Activated B cell treated with CpG ODN at 0.5 μM for 24 hours (primary cell): ENCODE measurements at regions not wholly inside any gene's neighbourhood (a gene's known extent, or its start where the extent isn't known, plus 50 kb on each side); places are given as distances from the start of the nearest gene placed in this dataset.
A peak's percentile ranks its signal among the peaks of the same experiment; 100 is the strongest.

ENCODE experiments used
- ATAC-seq: fragments of 200-7000 bp; cut with Tn5 transposase; one replicate; pipeline ENCODE4 v1.10.0; 2021; ENCODE audit warnings: low read depth, mild to moderate bottlenecking, moderate library complexity
- CTCF ChIA-PET: fragments of 350-600 bp; sonication (Branson Sonifier 250); formaldehyde crosslinking; loops from one replicate; lab custom pipeline; 2021; ENCODE audit warnings: antibody characterized with exemption; lab: Charles Lee
- POLR2A ChIA-PET: fragments of 350-600 bp; sonication (Branson Sonifier 250); formaldehyde crosslinking; loops from one replicate; lab custom pipeline; 2021; ENCODE audit warnings: antibody characterized with exemption; lab: Charles Lee
- DNase-seq: peaks from one replicate; pipeline ENCODE4 v3.0.0; 2022
- H3K27ac Mint-ChIP-seq: one replicate; pipeline ENCODE4 v1.8.0; 2020; ENCODE audit warnings: mixed read lengths
- H3K27me3 Mint-ChIP-seq: one replicate; pipeline ENCODE4 v1.8.0; 2021; ENCODE audit warnings: mixed read lengths
- H3K36me3 Mint-ChIP-seq: one replicate; pipeline ENCODE4 v1.8.0; 2021; ENCODE audit warnings: low read depth, mixed read lengths
- H3K4me1 Mint-ChIP-seq: one replicate; pipeline ENCODE4 v1.8.0; 2021; ENCODE audit warnings: mixed read lengths
- H3K4me3 Mint-ChIP-seq: one replicate; pipeline ENCODE4 v1.8.0; 2020; ENCODE audit warnings: mild to moderate bottlenecking, mixed read lengths
- H3K9me3 Mint-ChIP-seq: one replicate; pipeline ENCODE4 v1.8.0; 2020; ENCODE audit warnings: mixed read lengths
- CTCF ChIP-seq: fragments of 200-600 bp; IDR thresholded peaks from one replicate; pipeline ENCODE4 v1.8.0; 2022; ENCODE audit warnings: antibody characterized with exemption, mild to moderate bottlenecking
- intact Hi-C: fragments of 100-400 bp; cut with micrococcal nuclease; formaldehyde crosslinking; loops from one replicate; pipeline ENCODE4 v1.15.1; 2024

DNA sequence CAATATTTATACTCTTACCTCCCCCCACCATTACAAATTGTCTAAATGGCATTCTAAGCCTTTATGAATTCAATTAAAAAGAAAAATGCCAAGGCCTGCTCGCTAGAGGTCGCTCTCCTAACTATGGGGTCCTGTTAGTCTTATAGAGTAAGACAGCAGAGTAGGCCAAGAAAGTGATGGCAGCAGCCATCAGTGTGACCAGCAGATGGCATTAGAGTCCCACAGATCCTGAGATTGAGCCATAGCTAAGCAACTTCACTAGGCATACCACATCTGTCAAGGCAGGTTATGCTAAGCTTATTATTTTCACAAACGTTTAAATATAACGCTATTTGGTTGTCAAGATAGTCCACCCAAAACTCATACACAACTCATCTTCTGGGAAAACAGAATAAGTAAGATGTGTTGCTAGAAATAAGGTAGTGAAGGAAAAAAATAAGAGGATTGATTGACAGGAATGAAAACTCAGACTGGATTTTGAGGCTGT is 57.6 kb upstream of the SCAF8 start:
- TF ChIP-seq CTCF, result peak; percentile 91
- no peak overlapping the region for H3K27ac Mint-ChIP-seq
- H3K4me3 Mint-ChIP-seq, result no peak overlapping the region
- DNase-seq (peak; percentile 63), ATAC-seq (peak; percentile 100)
- H3K36me3 Mint-ChIP-seq, result no peaks in the 10 kb centered on the region
- H3K9me3 Mint-ChIP-seq, result no peaks in the 10 kb centered on the region
- ChIA-PET CTCF (interaction anchor here (0.6 to 5.7 kb wide), 40 partner anchors 8 to 606 kb away, joined by 3 to 222 read pairs (median 5); no protein-coding TSS in a partner anchor), POLR2A (interaction anchor here (0.8 to 1.6 kb wide), 4 partner anchors 14 to 140 kb away, joined by 3 to 11 read pairs (median 4); no protein-coding TSS in a partner anchor)
- intact Hi-C loops, result loop anchor here (1.0 to 10.0 kb wide), 8 partner anchors 58 to 859 kb away; partner anchors contain the start of genes SCAF8 and TFB1M
- H3K4me1 Mint-ChIP-seq, result no peaks in the 10 kb centered on the region
- no peaks in the 10 kb centered on the region for H3K27me3 Mint-ChIP-seq

- Mint-ChIP-seq H3K9me3 (no peaks in the 10 kb centered on the region), H3K36me3 (no peaks in the 10 kb centered on the region), H3K27ac (peak overlapping the region; percentile 92), H3K27me3 (no peaks in the 10 kb centered on the region), H3K4me1 (peaks cover 44% of the 10 kb centered on the region), H3K4me3 (peak overlapping the region; percentile 50)
- no peak for DNase-seq
- POLR2A ChIA-PET, result interaction anchor here (0.6 kb wide), 2 partner anchors 9 to 481 kb away, joined by 3 read pairs; no protein-coding TSS in a partner anchor
- TF ChIP-seq CTCF, result no peak
- ATAC-seq, result no peak
- CTCF ChIA-PET, result interaction anchor here (0.6 to 1.0 kb wide), 2 partner anchors 123 to 495 kb away, joined by 3 to 5 read pairs; no protein-coding TSS in a partner anchor
- intact Hi-C loops, result no loop called here
Observed at GRCh38 chr6:154682633-154683125, 50.5 kb upstream of the SCAF8 start.
